HepG2 (cell line): ENCODE measurements at regions not wholly inside any gene's neighbourhood (a gene's known extent, or its start where the extent isn't known, plus 50 kb on each side); places are given as distances from the start of the nearest gene placed in this dataset.

Experiments
- MXD4 ChIP-seq: IDR thresholded peaks from 2 replicates; pipeline ENCODE4 v1.6.1; 2016; ENCODE audit warnings: mild to moderate bottlenecking, missing biosample characterization, missing genetic modification reagents
- POLR2AphosphoS5 ChIP-seq: IDR thresholded peaks from 2 replicates; pipeline ENCODE4 v1.6.1; 2012; ENCODE audit warnings: low read depth, low read length
- TARDBP ChIP-seq: sonication (generic); formaldehyde crosslinking; IDR thresholded peaks from 2 replicates; pipeline ENCODE4 v1.8.0; 2022; ENCODE audit warnings: mild to moderate bottlenecking, missing genetic modification reagents
- ZC3H4 ChIP-seq: sonication (generic); formaldehyde crosslinking; IDR thresholded peaks from 2 replicates; pipeline ENCODE4 v1.4.0; 2020; ENCODE audit warnings: missing genetic modification reagents, borderline replicate concordance

DNA sequence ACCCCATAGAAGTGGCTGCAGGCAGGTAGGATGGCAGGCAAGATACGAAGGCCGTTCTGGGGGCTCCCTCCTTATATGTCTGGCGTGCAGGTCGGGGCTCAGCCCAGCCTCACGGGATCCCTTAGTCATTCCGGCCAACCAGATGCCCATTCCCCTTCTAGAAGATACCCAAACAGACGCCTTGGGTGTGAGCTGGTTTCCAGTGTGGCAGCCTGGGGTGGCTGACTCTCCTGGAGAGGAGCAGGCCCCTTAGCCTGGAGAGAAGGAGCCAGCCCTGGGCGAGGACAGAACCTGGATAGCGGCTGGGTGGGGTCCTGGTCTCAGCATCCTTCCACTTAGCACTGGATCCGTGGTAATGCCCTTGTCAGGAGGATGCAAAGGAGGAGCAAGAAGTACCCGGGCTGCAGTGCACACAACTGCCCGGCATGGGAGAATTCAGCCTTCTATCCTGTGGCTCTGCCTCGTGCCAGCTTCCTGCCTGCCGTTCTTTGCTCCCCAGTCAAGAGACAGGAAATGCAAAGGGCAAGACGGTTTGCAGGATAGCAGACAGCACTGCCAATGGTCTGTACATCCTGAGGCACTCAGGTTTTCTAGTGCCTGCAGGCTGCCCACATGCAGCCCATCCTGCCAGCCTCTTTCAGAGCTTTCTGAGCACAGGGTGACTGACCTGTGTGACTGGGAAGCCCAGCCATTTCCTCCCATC, 56.7 kb upstream of the WASF3 start:
- TF ChIP-seq MXD4 (no peak), ZC3H4 (no peak), TARDBP (no peak), POLR2AphosphoS5 (no peak)
